NCI-H446 treated with DMSO at 0.1 percent for 48 hours (cell line): ENCODE measurements at regions not wholly inside any gene's neighbourhood (a gene's known extent, or its start where the extent isn't known, plus 50 kb on each side); places are given as distances from the start of the nearest gene placed in this dataset.
A peak's percentile ranks its signal among the peaks of the same experiment; 100 is the strongest.
"Not testable (repeated sequence)": the region's sequence is repeated elsewhere in the genome, so short reads cannot be mapped to it uniquely, and the experiment has no call there.

Source experiments
- DNase-seq: peaks from one replicate; lab custom pipeline; 2025; lab: John Stamatoyannopoulos, UW

DNA sequence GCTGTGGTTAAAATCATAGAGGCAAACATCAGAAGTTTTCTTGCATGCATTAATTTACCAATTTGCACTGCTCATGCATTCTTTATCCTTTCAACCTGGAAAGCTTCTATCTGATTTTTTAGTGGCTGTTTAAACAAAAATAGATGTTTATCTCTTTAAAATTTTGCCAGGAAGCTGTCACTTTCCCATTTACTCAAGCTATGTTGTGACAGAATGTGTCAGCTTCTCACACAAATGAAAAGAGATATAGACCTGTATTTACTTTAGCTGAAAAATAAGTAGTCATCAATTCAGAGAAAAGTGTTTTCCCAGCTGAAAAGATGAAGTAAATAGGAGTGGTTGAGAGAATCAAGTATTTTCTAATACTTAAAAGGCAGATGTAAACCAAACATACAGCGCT lies 872.8 kb downstream of the DACH1 start:
- DNase-seq: peak; percentile 58

DNA sequence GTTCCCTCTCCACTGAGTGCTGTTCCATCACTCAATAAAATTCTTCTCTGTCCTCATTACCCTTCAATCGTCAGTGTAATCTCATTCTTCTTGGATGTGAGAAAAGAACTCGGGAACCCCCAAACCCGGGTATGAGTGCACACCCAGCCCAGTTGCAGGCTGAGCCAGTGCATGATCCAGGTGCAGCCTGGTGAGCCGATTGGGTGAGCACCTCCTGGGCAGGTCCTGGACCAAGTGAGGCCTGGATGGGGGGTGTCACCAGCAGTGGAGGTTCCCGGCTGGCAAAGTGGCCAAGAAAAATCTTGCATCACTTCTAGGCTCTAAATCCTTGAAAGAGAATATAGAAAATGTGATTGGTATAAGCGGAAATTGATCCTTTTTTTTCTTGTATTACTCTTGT lies 878.8 kb upstream of the KLHL1 start:
- DNase-seq: no peak

DNA sequence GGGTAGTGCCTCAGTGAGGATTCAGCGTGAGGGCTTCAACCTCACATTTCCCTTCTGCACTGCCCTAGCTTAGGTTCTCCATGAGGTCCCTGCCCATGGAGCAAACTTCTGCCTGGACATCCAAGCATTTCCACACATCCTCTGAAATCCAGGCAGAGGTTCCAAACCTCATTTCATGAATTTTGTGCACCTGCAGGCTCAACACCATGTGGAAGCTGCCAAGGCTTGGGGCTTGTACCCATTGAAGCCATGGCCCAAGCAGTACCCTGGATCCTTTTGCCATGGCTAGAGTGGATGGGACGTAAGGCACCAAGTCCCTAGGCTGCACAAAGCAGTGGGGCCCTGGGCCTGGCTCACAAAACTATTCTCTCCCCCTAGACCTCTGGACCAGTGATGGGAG lies 877.1 kb upstream of the KLHL1 start:
- DNase-seq: no peak

- DNase-seq: not testable (repeated sequence)
These were observed 873.0 kb upstream of the KLHL1 start for GRCh38 chr13:70981219-70981618.

- DNase-seq: no peak
These were observed 861.1 kb upstream of the KLHL1 start for GRCh38 chr13:70969321-70969720.

DNA sequence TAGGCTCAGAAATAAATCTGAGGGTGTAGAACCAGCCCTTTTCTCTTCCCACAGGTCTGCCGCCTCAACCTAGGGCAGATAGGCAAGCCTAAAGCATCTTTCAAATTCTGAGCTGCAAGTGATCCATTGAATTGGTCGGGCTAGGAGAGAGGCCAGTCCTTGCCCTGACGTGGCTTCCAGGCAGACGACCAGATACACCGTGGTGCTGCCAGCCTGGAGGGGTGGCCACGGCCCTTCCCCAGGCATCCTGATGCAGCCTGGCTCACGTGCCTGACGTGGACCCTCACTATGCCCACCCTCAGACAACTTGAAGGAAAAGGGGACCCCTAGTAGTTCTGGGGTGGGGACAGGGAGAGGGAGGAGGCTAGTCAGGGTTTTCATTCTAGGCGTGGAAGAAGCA lies 859.3 kb upstream of the KLHL1 start:
- DNase-seq: no peak

GRCh38 chr13:70964874-70965273 lies 856.6 kb upstream of the KLHL1 start:
- no peak for DNase-seq

DNA sequence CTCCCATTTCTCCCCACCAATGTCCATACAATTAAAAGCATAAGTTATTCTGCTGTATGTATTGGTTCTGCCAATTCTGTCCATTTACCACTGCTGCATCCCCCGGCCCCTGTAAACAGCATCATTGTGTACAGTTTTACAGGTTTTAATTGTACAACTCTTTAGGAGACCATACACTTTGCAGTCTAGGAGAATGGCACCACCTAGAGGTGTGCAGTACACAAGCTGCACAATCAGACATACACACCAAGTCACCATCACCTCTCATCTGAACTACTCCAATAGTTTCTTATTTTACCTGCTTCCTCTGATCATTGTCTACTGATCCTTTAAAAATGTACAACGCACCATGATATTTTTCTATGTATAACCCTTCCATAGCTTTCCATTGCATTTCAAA lies 855.9 kb upstream of the KLHL1 start:
- peak; percentile 38 for DNase-seq

- peak; percentile 42 for DNase-seq
These were observed 852.7 kb upstream of the KLHL1 start for GRCh38 chr13:70960841-70961443.

GRCh38 chr13:70959035-70959775 lies 851.0 kb upstream of the KLHL1 start:
- DNase-seq: no peak

- no peak for DNase-seq
These were observed 847.6 kb upstream of the KLHL1 start for GRCh38 chr13:70955887-70956286.

- no peak for DNase-seq
These were observed 842.4 kb upstream of the KLHL1 start for GRCh38 chr13:70950664-70951063.

DNA sequence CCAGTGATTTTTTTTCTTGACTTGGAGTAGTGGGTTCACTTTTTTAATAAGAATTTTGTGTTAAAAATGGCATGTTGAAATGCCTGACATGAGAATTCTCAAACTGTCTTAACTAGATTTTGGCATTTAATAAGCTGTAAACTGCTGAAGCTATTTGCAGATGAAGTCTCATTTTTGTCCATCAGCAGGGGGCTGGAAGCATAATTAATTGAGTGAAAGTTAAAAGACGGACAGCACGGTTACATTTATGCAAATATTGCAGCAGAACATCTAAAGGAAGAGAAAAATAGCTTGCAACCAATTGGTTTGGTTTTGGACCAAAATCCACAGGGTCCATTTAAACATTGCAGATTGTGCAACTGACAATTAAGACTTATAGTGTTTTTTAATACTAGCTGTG lies 837.3 kb upstream of the KLHL1 start:
- peak; percentile 79 for DNase-seq

GRCh38 chr13:70941454-70941853 lies 833.2 kb upstream of the KLHL1 start:
- DNase-seq: no peak

- DNase-seq: no peak
These were observed 830.2 kb upstream of the KLHL1 start for GRCh38 chr13:70938462-70938861.

DNA sequence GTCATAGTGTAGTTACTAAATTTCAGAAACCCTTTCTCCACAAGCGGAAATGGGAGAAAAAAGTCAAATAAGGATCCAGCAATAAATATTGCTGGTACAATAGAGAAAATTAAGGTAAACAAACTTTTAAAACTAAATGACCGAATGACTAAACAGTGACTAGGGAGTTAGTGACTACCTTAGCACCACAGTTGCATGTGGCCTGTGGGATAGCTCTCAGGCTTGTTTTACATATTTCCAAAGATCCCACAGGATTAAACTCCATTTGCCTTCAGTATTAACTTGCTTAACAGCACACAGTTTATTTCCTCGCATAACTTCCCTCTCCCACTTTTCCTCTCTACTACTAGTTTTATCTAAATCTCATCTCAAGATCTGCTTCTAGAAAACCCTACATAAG lies 824.3 kb upstream of the KLHL1 start:
- no peak for DNase-seq

DNA sequence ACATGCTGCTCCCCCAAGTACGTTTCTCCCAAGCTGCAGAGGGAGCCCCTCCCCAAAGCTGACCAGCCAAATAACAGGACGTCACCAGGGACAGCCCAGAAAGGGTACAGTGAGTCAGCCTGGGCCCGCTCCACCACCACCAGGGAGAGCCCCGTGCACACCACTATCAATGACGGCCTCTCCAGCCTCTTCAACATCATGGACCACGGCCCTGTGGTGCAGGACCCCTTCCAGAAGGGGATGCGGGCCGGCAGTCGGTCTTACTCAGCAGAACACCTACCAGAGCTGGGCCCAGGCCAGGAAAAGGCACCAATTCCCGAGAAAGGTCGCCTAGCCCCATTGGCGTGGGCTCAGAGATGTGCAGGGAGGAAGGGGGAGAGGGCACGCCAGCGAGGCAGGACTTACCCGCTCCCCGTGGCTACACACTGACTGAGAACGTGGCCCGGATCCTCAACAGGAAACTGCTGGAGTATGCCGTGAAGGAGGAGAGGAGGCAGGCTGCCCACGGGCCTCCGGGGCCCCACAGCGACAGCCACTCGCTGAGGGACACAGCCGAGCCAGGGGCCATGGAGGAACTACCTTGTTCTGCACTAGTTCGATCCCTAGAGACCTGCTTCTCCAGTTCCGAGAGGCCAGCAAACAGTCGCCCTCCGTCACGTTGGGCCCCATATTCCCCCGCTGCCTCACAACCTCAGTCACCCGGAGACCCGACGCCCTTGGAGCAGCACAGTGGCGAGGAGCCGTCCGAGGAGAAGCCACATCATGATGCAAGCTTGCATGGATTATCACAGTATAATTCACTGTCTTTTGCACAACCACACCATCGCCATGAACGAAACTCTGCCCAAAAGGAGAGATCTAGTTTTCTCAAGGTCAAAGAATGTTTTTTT lies 815.9 kb upstream of the KLHL1 start:
- no peak for DNase-seq

GRCh38 chr13:70911286-70911685 lies 803.0 kb upstream of the KLHL1 start:
- no peak for DNase-seq

- peak; percentile 70 for DNase-seq
These were observed 800.5 kb upstream of the KLHL1 start for GRCh38 chr13:70908795-70909194.

DNA sequence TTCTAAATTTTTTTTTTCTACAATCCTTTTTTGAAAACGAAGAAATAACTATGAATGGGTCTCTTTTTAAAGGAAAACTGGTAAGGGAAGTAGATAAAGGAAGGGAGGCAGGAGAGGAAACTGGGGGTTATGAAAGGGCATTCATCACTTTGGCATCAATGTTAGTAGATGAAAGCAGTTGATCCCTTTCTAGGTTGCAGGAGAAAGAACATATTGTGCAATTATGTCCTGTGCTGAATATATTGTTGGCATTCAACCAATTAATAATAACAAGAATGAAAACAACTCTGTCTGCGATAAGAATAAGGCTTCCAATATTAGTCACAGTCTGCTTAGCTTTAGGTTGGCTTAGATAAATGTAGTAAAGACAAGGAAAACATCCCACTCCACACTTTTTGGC lies 796.8 kb upstream of the KLHL1 start:
- DNase-seq: peak; percentile 84

GRCh38 chr13:70896136-70896535 lies 787.9 kb upstream of the KLHL1 start:
- no peak for DNase-seq

DNA sequence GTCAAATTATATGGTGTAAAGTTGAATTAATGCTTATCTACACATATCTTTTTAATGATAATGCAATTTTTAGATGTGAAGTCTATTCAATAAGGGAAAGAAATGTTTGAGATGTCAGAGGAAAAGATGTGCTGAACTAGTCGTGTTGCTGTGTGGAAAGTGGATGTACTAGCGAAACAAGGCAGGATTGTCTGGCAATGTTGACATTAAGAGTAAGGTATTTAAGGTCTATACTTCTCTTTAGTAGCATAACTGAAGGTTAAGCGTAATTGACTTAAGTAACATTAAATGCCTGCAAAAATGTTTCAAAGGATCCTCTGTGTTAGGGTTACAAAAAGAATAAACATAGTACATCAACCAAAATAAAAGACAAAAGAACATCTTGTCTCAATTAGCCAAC lies 787.3 kb upstream of the KLHL1 start:
- DNase-seq: no peak

GRCh38 chr13:70894258-70894657 lies 786.0 kb upstream of the KLHL1 start:
- DNase-seq: no peak
